CD4-positive, alpha-beta T cell (primary cell): ENCODE measurements at regions not wholly inside any gene's neighbourhood (a gene's known extent, or its start where the extent isn't known, plus 50 kb on each side); places are given as distances from the start of the nearest gene placed in this dataset.

ENCODE experiments used
- ATAC-seq: fragments of 200-7000 bp; cut with Tn5 transposase; one replicate; pipeline ENCODE4 v1.10.0; 2022; ENCODE audit warnings: mild to moderate bottlenecking; ENCODE audit not compliant: poor library complexity
- CTCF ChIA-PET: fragments of 350-600 bp; sonication (Branson Sonifier 250); formaldehyde crosslinking; loops from one replicate; lab custom pipeline; 2021; ENCODE audit warnings: antibody characterized with exemption, inconsistent platforms; lab: Charles Lee
- POLR2A ChIA-PET: fragments of 350-600 bp; sonication (Branson Sonifier 250); formaldehyde crosslinking; loops from one replicate; lab custom pipeline; 2021; ENCODE audit warnings: antibody characterized with exemption, inconsistent platforms; lab: Charles Lee
- DNase-seq, 14 experiments: peaks; one replicate each; pipeline ENCODE4 v3.0.0-alpha.2; 2013 to 2020; ENCODE audit warnings: mixed read lengths in 2 of 14
- H3K27ac ChIP-seq, 2 donors: one replicate each; pipeline versions ENCODE4 v1.5.1 to v1.7.0; 2013; ENCODE audit warnings: low read length in 2 of 2, low read depth in 1 of 2, mild to moderate bottlenecking in 1 of 2
- H3K27me3 ChIP-seq, 2 experiments: 1 replicate in 1 of 2; 2 replicates in 1 of 2; pipeline versions ENCODE4 v1.6.1 to v1.7.0; 2013; ENCODE audit warnings: low read length in 2 of 2, control low read depth in 1 of 2, mild to moderate bottlenecking in 1 of 2, moderate library complexity in 1 of 2; ENCODE audit not compliant: insufficient read depth in 2 of 2, control insufficient read depth in 1 of 2
- H3K36me3 ChIP-seq: one replicate; pipeline ENCODE4 v1.6.1; 2013; ENCODE audit warnings: low read length, control low read depth; ENCODE audit not compliant: insufficient read depth
- H3K4me1 ChIP-seq: one replicate; pipeline ENCODE4 v1.6.1; 2013; ENCODE audit warnings: low read length, control low read depth; ENCODE audit not compliant: insufficient read depth
- H3K4me3 ChIP-seq: one replicate; pipeline ENCODE4 v1.5.1; 2013; ENCODE audit warnings: mild to moderate bottlenecking, low read length, moderate library complexity
- H3K9me3 ChIP-seq, 2 experiments: 1 replicate in 1 of 2; 2 replicates in 1 of 2; pipeline versions ENCODE4 v1.6.1 to v1.7.0; 2013; ENCODE audit warnings: low read length in 2 of 2, mild to moderate bottlenecking in 2 of 2, control low read depth in 1 of 2, moderate library complexity in 1 of 2; ENCODE audit not compliant: control insufficient read depth in 1 of 2, insufficient read depth in 1 of 2
- H3K27ac Mint-ChIP-seq: one replicate; pipeline ENCODE4 v1.8.0; 2020; ENCODE audit warnings: mixed read lengths
- H3K27me3 Mint-ChIP-seq: one replicate; pipeline ENCODE4 v1.8.0; 2021; ENCODE audit warnings: mixed read lengths
- H3K36me3 Mint-ChIP-seq: one replicate; pipeline ENCODE4 v1.8.0; 2021; ENCODE audit warnings: low read depth, mixed read lengths
- H3K4me1 Mint-ChIP-seq: one replicate; pipeline ENCODE4 v1.8.0; 2021; ENCODE audit warnings: low read depth, mixed read lengths
- H3K4me3 Mint-ChIP-seq: one replicate; pipeline ENCODE4 v1.8.0; 2020; ENCODE audit warnings: mild to moderate bottlenecking, mixed read lengths
- H3K9me3 Mint-ChIP-seq: one replicate; pipeline ENCODE4 v1.8.0; 2020; ENCODE audit warnings: mixed read lengths
- CTCF ChIP-seq: fragments of 200-600 bp; IDR thresholded peaks from one replicate; pipeline ENCODE4 v1.8.0; 2022; ENCODE audit warnings: antibody characterized with exemption, mild to moderate bottlenecking
- intact Hi-C, 2 experiments: fragments of 100-400 bp; cut with DNase I in 1 of 2; cut with micrococcal nuclease in 1 of 2; formaldehyde crosslinking; loops; one replicate each; pipeline versions ENCODE4 v1.15.1 to v1.9.0; 2023 to 2025; cut with DNase I, micrococcal nuclease

GRCh38 chr17:70352834-70353233 lies 183.5 kb downstream of the KCNJ2 start:
- no peaks in the 10 kb centered on the region for H3K4me1 ChIP-seq
- no peak overlapping the region for H3K27ac ChIP-seq
- H3K27me3 ChIP-seq: no peaks in the 10 kb centered on the region
- no peaks in the 10 kb centered on the region for H3K9me3 ChIP-seq
- no peaks in the 10 kb centered on the region for H3K36me3 ChIP-seq
- Mint-ChIP-seq H3K9me3 (no peaks in the 10 kb centered on the region), H3K4me1 (no peaks in the 10 kb centered on the region), H3K27me3 (peaks cover 2% of the 10 kb centered on the region), H3K27ac (no peak overlapping the region), H3K36me3 (no peaks in the 10 kb centered on the region), H3K4me3 (no peak overlapping the region)
- no peak for TF ChIP-seq CTCF
- no peak for ATAC-seq
- DNase-seq: no peak
- POLR2A ChIA-PET: no interaction called here
- H3K4me3 ChIP-seq: no peak overlapping the region
- CTCF ChIA-PET: no interaction called here
- intact Hi-C loops: no loop called here

- Histone ChIP-seq H3K27ac (no peak overlapping the region), H3K27me3 (no peaks in the 10 kb centered on the region), H3K4me3 (no peak overlapping the region), H3K36me3 (no peaks in the 10 kb centered on the region), H3K9me3 (no peaks in the 10 kb centered on the region), H3K4me1 (no peaks in the 10 kb centered on the region)
- DNase-seq (no peak), ATAC-seq (no peak)
- intact Hi-C loops: no loop called here
- Mint-ChIP-seq H3K36me3 (no peaks in the 10 kb centered on the region), H3K27me3 (peaks cover 4% of the 10 kb centered on the region), H3K9me3 (no peaks in the 10 kb centered on the region), H3K27ac (no peak overlapping the region), H3K4me3 (no peak overlapping the region), H3K4me1 (no peaks in the 10 kb centered on the region)
- TF ChIP-seq CTCF: no peak
- ChIA-PET POLR2A (no interaction called here), CTCF (no interaction called here)
These were observed 184.2 kb downstream of the KCNJ2 start for GRCh38 chr17:70353408-70354092.

GRCh38 chr17:70355185-70355584 lies 185.9 kb downstream of the KCNJ2 start:
- Histone ChIP-seq H3K27me3 (no peaks in the 10 kb centered on the region), H3K9me3 (no peaks in the 10 kb centered on the region), H3K4me3 (no peak overlapping the region), H3K36me3 (no peaks in the 10 kb centered on the region), H3K27ac (no peak overlapping the region), H3K4me1 (no peaks in the 10 kb centered on the region)
- ChIA-PET POLR2A (no interaction called here), CTCF (no interaction called here)
- intact Hi-C loops: no loop called here
- Mint-ChIP-seq H3K4me1 (no peaks in the 10 kb centered on the region), H3K4me3 (no peak overlapping the region), H3K27ac (no peak overlapping the region), H3K27me3 (peaks cover 4% of the 10 kb centered on the region), H3K36me3 (no peaks in the 10 kb centered on the region), H3K9me3 (no peaks in the 10 kb centered on the region)
- ATAC-seq: no peak
- TF ChIP-seq CTCF: no peak
- no peak for DNase-seq
